ENCODE measurements at regions not wholly inside any gene's neighbourhood (a gene's known extent, or its start where the extent isn't known, plus 50 kb on each side); places are given as distances from the start of the nearest gene placed in this dataset.

DNA sequence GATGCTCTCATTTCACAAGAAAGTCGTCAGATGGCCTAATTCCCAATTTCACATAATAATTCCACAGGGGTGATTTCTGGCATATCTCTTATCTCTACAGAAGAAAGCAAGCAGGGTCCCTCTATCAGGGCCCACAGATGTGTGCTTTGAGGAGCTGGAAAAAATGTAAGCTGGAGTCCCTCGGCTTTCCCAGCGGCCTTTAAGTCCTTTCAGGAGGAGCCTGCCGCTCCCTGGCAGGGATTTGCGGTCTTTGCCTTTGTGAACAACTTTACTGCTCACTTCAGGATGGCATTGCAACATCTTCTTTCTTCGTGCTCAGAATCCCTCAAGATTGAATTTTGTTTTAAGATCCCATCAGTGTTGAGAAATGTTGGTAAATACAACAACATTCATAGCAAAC, 83.0 kb downstream of the FZD10 start:
- DNase-seq (no peak), ATAC-seq (ENCODE audit: low FRiP score in 2 of 2) (no peak)
- Histone ChIP-seq H3K27me3 (no peaks in the 10 kb centered on the region), H3K9me3 (no peaks in the 10 kb centered on the region), H3K27ac (no peak overlapping the region), H3K4me1 (no peaks in the 10 kb centered on the region), H3K4me3 (no peak overlapping the region), H3K36me3 (no peaks in the 10 kb centered on the region)
- TF ChIP-seq EP300 (IDR thresholded peaks at IDR 0.05) (no peak), POLR2A (IDR thresholded peaks at IDR 0.05) (no peak), POLR2AphosphoS5 (IDR thresholded peaks at IDR 0.05) (no peak), CTCF (IDR thresholded peaks at IDR 0.05) (no peak)
- WGBS, 2 donors, result 68 to 77% methylated on average over 6 of the region's 6 CpGs

GRCh38 chr12:130246560-130246959, 84.3 kb downstream of the FZD10 start:
- Histone ChIP-seq H3K27ac (no peak overlapping the region), H3K4me1 (no peaks in the 10 kb centered on the region), H3K36me3 (no peaks in the 10 kb centered on the region), H3K27me3 (no peaks in the 10 kb centered on the region), H3K9me3 (peaks cover 0 to 4% (median 0%) of the 10 kb centered on the region in 4 donors), H3K4me3 (no peak overlapping the region)
- TF ChIP-seq CTCF (IDR thresholded peaks at IDR 0.05) (no peak), POLR2A (IDR thresholded peaks at IDR 0.05) (no peak), EP300 (IDR thresholded peaks at IDR 0.05) (no peak), POLR2AphosphoS5 (IDR thresholded peaks at IDR 0.05) (no peak)
- ATAC-seq (ENCODE audit: low FRiP score in 2 of 2) (no peak), DNase-seq (no peak)
- WGBS, 2 donors, result 54 to 57% methylated on average over 6 of the region's 6 CpGs

GRCh38 chr12:130247634-130248237, 85.5 kb downstream of the FZD10 start:
- Histone ChIP-seq H3K36me3 (no peaks in the 10 kb centered on the region), H3K4me1 (no peaks in the 10 kb centered on the region), H3K27me3 (no peaks in the 10 kb centered on the region), H3K4me3 (no peak overlapping the region), H3K27ac (no peak overlapping the region), H3K9me3 (peaks cover 0 to 4% (median 0%) of the 10 kb centered on the region in 4 donors)
- no peak for TF ChIP-seq CTCF (IDR thresholded peaks at IDR 0.05)
- ATAC-seq (ENCODE audit: low FRiP score in 2 of 2), result no peak
- DNase-seq, result no peak
- 81 to 84% methylated on average over 4 of the region's 4 CpGs for WGBS, 2 donors

DNA sequence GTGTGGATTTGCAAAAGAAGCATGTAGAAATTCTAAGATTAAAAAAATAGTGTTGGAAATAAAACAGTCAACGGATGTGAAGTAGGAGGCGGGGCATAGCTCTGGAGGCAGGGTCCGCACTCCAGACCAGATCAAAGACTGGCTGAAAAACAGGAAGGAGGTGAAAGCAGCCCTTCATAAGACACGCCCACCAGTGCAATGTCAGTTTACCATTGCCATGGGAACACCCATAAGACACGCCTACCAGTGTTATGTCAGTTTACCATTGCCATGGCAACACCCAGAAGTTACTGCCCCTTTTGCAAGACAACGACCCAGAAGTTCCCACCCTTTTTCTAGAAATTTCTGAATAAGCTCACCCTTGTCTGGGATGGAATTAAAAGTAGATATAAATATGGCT, 87.1 kb downstream of the FZD10 start:
- no peak overlapping the region for H3K4me3 ChIP-seq
- WGBS, 2 donors, result 80 to 91% methylated on average over 6 of the region's 6 CpGs
- H3K36me3 ChIP-seq, result no peaks in the 10 kb centered on the region
- H3K27me3 ChIP-seq, result no peaks in the 10 kb centered on the region
- ATAC-seq (ENCODE audit: low FRiP score in 2 of 2) (no peak), DNase-seq (no peak)
- H3K9me3 ChIP-seq, result peaks cover 0 to 4% (median 0%) of the 10 kb centered on the region in 4 donors
- H3K27ac ChIP-seq, result no peak overlapping the region
- TF ChIP-seq CTCF (IDR thresholded peaks at IDR 0.05), result no peak
- TF ChIP-seq POLR2AphosphoS5 (IDR thresholded peaks at IDR 0.05), result no peak
- no peak for TF ChIP-seq EP300 (IDR thresholded peaks at IDR 0.05)
- TF ChIP-seq POLR2A (IDR thresholded peaks at IDR 0.05), result no peak
- H3K4me1 ChIP-seq, result no peaks in the 10 kb centered on the region

DNA sequence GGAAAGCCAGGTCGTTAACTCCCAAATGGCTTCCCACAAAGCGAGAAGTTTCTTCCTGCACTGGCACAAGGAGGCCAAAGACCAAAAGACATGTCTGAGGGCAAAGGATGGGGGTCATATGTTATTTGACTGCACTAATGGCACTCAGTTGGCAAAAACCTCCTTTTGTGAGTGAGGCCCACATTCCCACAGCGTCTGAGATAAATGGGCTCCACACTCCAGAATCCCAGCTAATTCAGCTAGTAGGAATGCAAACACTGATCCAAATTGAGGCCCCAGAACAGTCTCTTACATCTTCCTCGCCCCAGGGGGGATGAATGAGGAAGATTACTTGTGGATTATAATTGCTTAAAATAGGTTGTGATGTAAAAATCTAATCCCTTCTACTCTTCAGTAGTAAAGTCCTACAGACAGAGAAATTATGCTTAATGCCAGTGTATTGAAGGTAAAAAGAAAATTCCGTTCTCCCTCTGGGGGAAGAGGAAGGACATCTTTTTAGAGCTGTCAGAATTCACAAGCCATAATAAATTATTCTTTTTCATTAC, 86.4 kb upstream of the PIWIL1 start:
- DNase-seq (no peak), ATAC-seq (ENCODE audit: low FRiP score in 2 of 2) (no peak)
- Histone ChIP-seq H3K27me3 (no peaks in the 10 kb centered on the region), H3K9me3 (peaks cover 0 to 4% (median 0%) of the 10 kb centered on the region in 4 donors), H3K27ac (no peak overlapping the region), H3K4me1 (no peaks in the 10 kb centered on the region), H3K36me3 (no peaks in the 10 kb centered on the region), H3K4me3 (no peak overlapping the region)
- WGBS, 2 donors, result 59 to 67% methylated on average over 5 of the region's 5 CpGs
- TF ChIP-seq POLR2AphosphoS5 (IDR thresholded peaks at IDR 0.05) (no peak), POLR2A (IDR thresholded peaks at IDR 0.05) (no peak), EP300 (IDR thresholded peaks at IDR 0.05) (no peak), CTCF (IDR thresholded peaks at IDR 0.05) (no peak)
